IMR-90 (cell line): ENCODE measurements at regions not wholly inside any gene's neighbourhood (a gene's known extent, or its start where the extent isn't known, plus 50 kb on each side); places are given as distances from the start of the nearest gene placed in this dataset.

Source experiments
- ATAC-seq: fragments of 200-7000 bp; cut with Tn5 transposase; 2 replicates; pipeline ENCODE4 v1.9.1; 2020; ENCODE audit warnings: low read depth, mild to moderate bottlenecking, moderate library complexity
- BruUV-seq: library from RNA; stranded (reverse); fragments of 400-500 nt; replicated peaks from 2 replicates; lab custom pipeline; 2021; lab: Mats Ljungman, UMichigan
- CTCF ChIA-PET: fragments of 300-600 bp; formaldehyde crosslinking; extraction: SDS; loops from one replicate; lab custom pipeline; 2021; ENCODE audit warnings: antibody characterized with exemption; lab: Yijun Ruan, JAX
- POLR2A ChIA-PET: fragments of 300-600 bp; sonication (Branson Sonifier 250); formaldehyde crosslinking; loops from one replicate; lab custom pipeline; 2022; ENCODE audit warnings: antibody characterized with exemption; ENCODE audit not compliant: unreplicated experiment; lab: Charles Lee
- DNase-seq: peaks from one replicate; pipeline ENCODE4 v3.0.0; 2013
- H2AFZ ChIP-seq: replicated peaks from 2 replicates; pipeline ENCODE3; 2013; ENCODE audit warnings: low read length, mild to moderate bottlenecking; ENCODE audit not compliant: poor library complexity
- H2AK5ac ChIP-seq: 2 replicates; pipeline ENCODE4 v1.6.1; 2013; ENCODE audit warnings: low read depth, low read length, inconsistent platforms
- H2AK9ac ChIP-seq: replicated peaks from 2 replicates; pipeline ENCODE3; 2013; ENCODE audit warnings: mild to moderate bottlenecking, low read depth, low read length, moderate library complexity; ENCODE audit not compliant: poor library complexity
- H2BK120ac ChIP-seq: 2 replicates; pipeline ENCODE4 v1.6.1; 2013; ENCODE audit warnings: low read depth, low read length, inconsistent platforms
- H2BK15ac ChIP-seq: 3 replicates; pipeline ENCODE4 v1.6.1; 2013; ENCODE audit warnings: low read depth, low read length, inconsistent platforms
- H2BK20ac ChIP-seq: 2 replicates; pipeline ENCODE4 v1.6.1; 2013; ENCODE audit warnings: low read depth, mild to moderate bottlenecking, inconsistent platforms, low read length, moderate library complexity
- H2BK5ac ChIP-seq: 2 replicates; pipeline ENCODE4 v1.6.1; 2013; ENCODE audit warnings: mild to moderate bottlenecking, low read depth, low read length, inconsistent platforms; ENCODE audit not compliant: poor library complexity, severe bottlenecking
- H3K14ac ChIP-seq: replicated peaks from 2 replicates; pipeline ENCODE4 v1.6.1; 2013; ENCODE audit warnings: low read depth, low read length, inconsistent platforms
- H3K18ac ChIP-seq: 2 replicates; pipeline ENCODE4 v1.6.1; 2013; ENCODE audit warnings: low read depth, low read length, control low read depth
- H3K23ac ChIP-seq: 2 replicates; pipeline ENCODE4 v1.6.1; 2013; ENCODE audit warnings: low read depth, low read length, inconsistent platforms
- H3K27ac ChIP-seq: 2 replicates; pipeline ENCODE4 v1.5.1; 2013; ENCODE audit warnings: mild to moderate bottlenecking, control low read depth, low read length; ENCODE audit not compliant: insufficient read depth
- H3K27me3 ChIP-seq: 2 replicates; pipeline ENCODE4 v1.6.1; 2013; ENCODE audit warnings: low read length; ENCODE audit not compliant: control insufficient read depth, insufficient read depth
- H3K36me3 ChIP-seq: 2 replicates; pipeline ENCODE4 v1.6.1; 2013; ENCODE audit warnings: low read length, mixed read lengths; ENCODE audit not compliant: control insufficient read depth, insufficient read depth
- H3K4ac ChIP-seq: 2 replicates; pipeline ENCODE4 v1.6.1; 2013; ENCODE audit warnings: low read depth, low read length, inconsistent platforms
- H3K4me1 ChIP-seq: 2 replicates; pipeline ENCODE4 v1.6.1; 2013; ENCODE audit warnings: low read length, mixed read lengths; ENCODE audit not compliant: control insufficient read depth, insufficient read depth
- H3K4me2 ChIP-seq: 2 replicates; pipeline ENCODE4 v1.6.1; 2013; ENCODE audit warnings: low read depth, mild to moderate bottlenecking, control low read depth, low read length, moderate library complexity
- H3K4me3 ChIP-seq: 2 replicates; pipeline ENCODE4 v1.5.1; 2013; ENCODE audit warnings: low read depth, mild to moderate bottlenecking, control low read depth, low read length, moderate library complexity; ENCODE audit not compliant: insufficient read depth
- H3K56ac ChIP-seq: 2 replicates; pipeline ENCODE4 v1.6.1; 2013; ENCODE audit warnings: low read length, inconsistent platforms; ENCODE audit not compliant: insufficient read depth; ENCODE audit errors: extremely low read depth
- H3K79me1 ChIP-seq, 2 experiments: 2 replicates each; pipeline ENCODE4 v1.6.1; 2013; ENCODE audit warnings: low read length in 2 of 2, inconsistent platforms in 1 of 2, low read depth in 1 of 2
- H3K9ac ChIP-seq: 2 replicates; pipeline ENCODE4 v1.6.1; 2013; ENCODE audit warnings: low read depth, low read length, control low read depth
- H3K9me1 ChIP-seq: 2 replicates; pipeline ENCODE4 v1.6.1; 2013; ENCODE audit warnings: low read length, inconsistent platforms; ENCODE audit not compliant: insufficient read depth
- H3K9me3 ChIP-seq: 2 replicates; pipeline ENCODE4 v1.6.1; 2013; ENCODE audit warnings: low read length; ENCODE audit not compliant: control insufficient read depth, insufficient read depth
- H4K20me1 ChIP-seq: 2 replicates; pipeline ENCODE4 v1.6.1; 2013; ENCODE audit warnings: low read length, inconsistent platforms; ENCODE audit not compliant: insufficient read depth
- H4K5ac ChIP-seq: 2 replicates; pipeline ENCODE4 v1.6.1; 2013; ENCODE audit warnings: mild to moderate bottlenecking, low read depth, low read length, control low read depth
- H4K8ac ChIP-seq, 2 experiments: 2 replicates each; pipeline ENCODE4 v1.6.1; 2013; ENCODE audit warnings: low read depth in 2 of 2, low read length in 2 of 2, control low read depth in 1 of 2, inconsistent platforms in 1 of 2
- H4K91ac ChIP-seq: 2 replicates; pipeline ENCODE4 v1.6.1; 2013; ENCODE audit warnings: low read depth, low read length, inconsistent platforms; ENCODE audit not compliant: insufficient read depth
- BHLHE40 ChIP-seq: fragments of 150-350 bp; IDR thresholded peaks from 2 replicates; pipeline ENCODE4 v1.6.1; 2016; ENCODE audit warnings: mild to moderate bottlenecking, low read depth, low read length
- CEBPB ChIP-seq: IDR thresholded peaks from 2 replicates; pipeline ENCODE4 v1.6.1; 2012; ENCODE audit warnings: low read depth, low read length, improper control_type of control experiment
- CHD1 ChIP-seq: IDR thresholded peaks from 2 replicates; pipeline ENCODE4 v1.6.1; 2012; ENCODE audit warnings: low read depth, low read length, improper control_type of control experiment
- CTCF ChIP-seq: conservative IDR thresholded peaks from 2 replicates; pipeline ENCODE4 v1.5.1; 2012; ENCODE audit warnings: mild to moderate bottlenecking, low read depth, low read length, improper control_type of control experiment
- MAZ ChIP-seq: IDR thresholded peaks from 2 replicates; pipeline ENCODE4 v1.6.1; 2012; ENCODE audit warnings: low read depth, mild to moderate bottlenecking, low read length, improper control_type of control experiment, moderate library complexity, borderline replicate concordance
- MXI1 ChIP-seq: IDR thresholded peaks from 2 replicates; pipeline ENCODE4 v1.6.1; 2012; ENCODE audit warnings: low read depth, mild to moderate bottlenecking, low read length, moderate library complexity, borderline replicate concordance
- RCOR1 ChIP-seq: IDR thresholded peaks from 2 replicates; pipeline ENCODE4 v1.6.1; 2012; ENCODE audit warnings: mild to moderate bottlenecking, low read length, improper control_type of control experiment; ENCODE audit not compliant: insufficient replicate concordance
- SMC3 ChIP-seq: fragments of 150-350 bp; IDR thresholded peaks from 2 replicates; pipeline ENCODE4 v1.6.1; 2016; ENCODE audit warnings: low read depth, mild to moderate bottlenecking, antibody characterized with exemption, low read length, moderate library complexity
- USF2 ChIP-seq: fragments of 150-350 bp; IDR thresholded peaks from 2 replicates; pipeline ENCODE4 v1.6.1; 2017; ENCODE audit warnings: mild to moderate bottlenecking, antibody characterized with exemption, low read length, low read depth
- WGBS, 2 experiments: methylation state at CpG; one replicate each; pipeline versions ENCODE4 v1.1.5 to v1.1.7; 2013; ENCODE audit warnings: missing lambda C conversion rate in 2 of 2; ENCODE audit not compliant: insufficient read length in 1 of 2; ENCODE audit errors: extremely low coverage in 2 of 2; 5-methylcytosine and 5-hydroxymethylcytosine counted together
- dilution Hi-C: fragments of 300-500 bp; cut with HindIII; formaldehyde crosslinking; loops from one replicate; pipeline ENCODE4 v1.14.3; 2018; ENCODE audit warnings: low sequenced_read_pairs; ENCODE audit not compliant: unreplicated experiment
- in situ Hi-C: fragments of 300-500 bp; cut with MboI; formaldehyde crosslinking; loops from 3 replicates; pipeline ENCODE4 v1.14.3; 2019; ENCODE audit warnings: low sequenced_read_pairs, inconsistent platforms, mixed read lengths
- intact Hi-C: fragments of 100-400 bp; cut with micrococcal nuclease; formaldehyde crosslinking; loops from 2 replicates; pipeline ENCODE4 v1.10.0; 2022

- ATAC-seq, result no peak
- dilution Hi-C loops, result no loop called here
These were observed 1682.2 kb upstream of the TMEFF2 start for GRCh38 chr2:193876980-193877379.

More at GRCh38 chr2:193876980-193877379, 1682.2 kb upstream of the TMEFF2 start:
- H4K8ac ChIP-seq, result no peak overlapping the region
- no CpG with 5 or more reads among the region's 5 CpGs for WGBS, 2 experiments
- no peak overlapping the region for H3K4ac ChIP-seq
- no peak overlapping the region for H2AK5ac ChIP-seq
- no peak overlapping the region for H3K23ac ChIP-seq
- no peak overlapping the region for H4K5ac ChIP-seq
- H3K4me3 ChIP-seq, result no peak overlapping the region
- no peak for DNase-seq
- H2BK120ac ChIP-seq, result no peak overlapping the region
- no TSS peak for BruUV-seq
- H3K14ac ChIP-seq, result no peak overlapping the region
- no peaks in the 10 kb centered on the region for H3K36me3 ChIP-seq
- H3K9me3 ChIP-seq, result peaks cover 5% of the 10 kb centered on the region; the same call in 1 of the 2 replicates
- H4K91ac ChIP-seq, result no peak overlapping the region
- H3K9me1 ChIP-seq, result no peaks in the 10 kb centered on the region
- H4K20me1 ChIP-seq, result no peaks in the 10 kb centered on the region
- no peak overlapping the region for H2AK9ac ChIP-seq
- intact Hi-C loops (no loop called here), in situ Hi-C loops (no loop called here)
- H3K4me1 ChIP-seq, result no peaks in the 10 kb centered on the region
- no peak overlapping the region for H3K9ac ChIP-seq
- no peak overlapping the region for H2BK20ac ChIP-seq
- H3K79me1 ChIP-seq, result no peaks in the 10 kb centered on the region
- ChIA-PET POLR2A (no interaction called here), CTCF (no interaction called here)
- H3K4me2 ChIP-seq, result no peak overlapping the region
- H3K27me3 ChIP-seq, result no peaks in the 10 kb centered on the region
- H2BK15ac ChIP-seq, result no peak overlapping the region
- no peak overlapping the region for H3K18ac ChIP-seq
- H3K56ac ChIP-seq, result no peak overlapping the region
- H2BK5ac ChIP-seq, result no peak overlapping the region
- no peak overlapping the region for H3K27ac ChIP-seq
- TF ChIP-seq SMC3, result no peak
- TF ChIP-seq BHLHE40, result no peak
- TF ChIP-seq MAZ, result no peak
- TF ChIP-seq CEBPB, result no peak
- no peak for TF ChIP-seq CTCF
- TF ChIP-seq MXI1, result no peak
- TF ChIP-seq USF2, result no peak
- TF ChIP-seq RCOR1, result no peak
- no peak for TF ChIP-seq CHD1
- H2AFZ ChIP-seq, result no peak overlapping the region
